HepG2 (cell line): ENCODE measurements at regions not wholly inside any gene's neighbourhood (a gene's known extent, or its start where the extent isn't known, plus 50 kb on each side); places are given as distances from the start of the nearest gene placed in this dataset.

ENCODE experiments used
- ATAC-seq: fragments of 200-7000 bp; cut with Tn5 transposase; 3 replicates; pipeline ENCODE4 v1.9.1; 2020; ENCODE audit warnings: mild to moderate bottlenecking, moderate library complexity
- BruUV-seq: library from RNA; stranded (reverse); fragments of 400-500 nt; replicated peaks from 2 replicates; lab custom pipeline; 2021; lab: Mats Ljungman, UMichigan
- CTCF ChIA-PET: fragments of 300-600 bp; formaldehyde crosslinking; extraction: SDS; loops from one replicate; lab custom pipeline; 2021; ENCODE audit warnings: low total read pairs, inconsistent platforms, low intra/inter-chr PET ratio; lab: Yijun Ruan, JAX
- POLR2A ChIA-PET: fragments of 350-600 bp; sonication (Branson Sonifier 250); formaldehyde crosslinking; loops from one replicate; lab custom pipeline; 2020; ENCODE audit warnings: antibody characterized with exemption, inconsistent platforms; lab: Yijun Ruan, JAX
- DNase-seq: peaks from one replicate; pipeline ENCODE4 v3.0.0-alpha.2; 2015; ENCODE audit warnings: low spot score
- FAIRE-seq: peaks from 3 replicates; lab custom pipeline; 2011; peaks lifted over from hg19 to GRCh38; lab: Jason Lieb, UNC
- H2AFZ ChIP-seq: one replicate; pipeline ENCODE4 v1.6.1; 2011; ENCODE audit warnings: low read length, inconsistent platforms
- H3K27ac ChIP-seq: fragments of 300-600 bp; 3 replicates; pipeline ENCODE4 v1.8.0; 2011; ENCODE audit warnings: mixed run types, mild to moderate bottlenecking, mixed read lengths, low read length, inconsistent platforms; ENCODE audit not compliant: insufficient read depth; ENCODE audit errors: extremely low read length
- H3K27me3 ChIP-seq, 2 experiments: fragments of 200-600 bp in 1 of 2; 2 replicates in 1 of 2; 3 replicates in 1 of 2; pipeline versions ENCODE4 v1.6.0 to v1.8.0; 2011; ENCODE audit warnings: low read length in 2 of 2, mild to moderate bottlenecking in 2 of 2, moderate library complexity in 2 of 2, inconsistent platforms in 1 of 2; ENCODE audit not compliant: insufficient read depth in 2 of 2, control insufficient read depth in 1 of 2
- H3K36me3 ChIP-seq, 2 experiments: fragments of 200-600 bp in 1 of 2; replicated peaks in 1 of 2; 2 replicates in 1 of 2; 3 replicates in 1 of 2; pipeline versions ENCODE4 v1.5.1 to v1.8.0; 2011; ENCODE audit warnings: low read length in 2 of 2, inconsistent platforms in 1 of 2; ENCODE audit not compliant: insufficient read depth in 2 of 2, control insufficient read depth in 1 of 2
- H3K4me1 ChIP-seq: 2 replicates; pipeline ENCODE4 v1.5.1; 2012; ENCODE audit warnings: low read length, inconsistent platforms; ENCODE audit not compliant: insufficient read depth
- H3K4me2 ChIP-seq: 2 replicates; pipeline ENCODE4 v1.6.0; 2011; ENCODE audit warnings: low read depth, low read length, inconsistent platforms
- H3K4me3 ChIP-seq, 3 experiments: fragments of 200-600 bp in 1 of 3; sonication (generic), shearing (Covaris generic) in 1 of 3; replicated peaks in 1 of 3; 2 replicates each; pipeline ENCODE4 v1.5.1; 2011 to 2016; ENCODE audit warnings: low read length in 3 of 3, inconsistent platforms in 2 of 3, low read depth in 2 of 3, mild to moderate bottlenecking in 2 of 3, control low read depth in 1 of 3, mixed read lengths in 1 of 3; ENCODE audit not compliant: insufficient read depth in 1 of 3
- H3K79me2 ChIP-seq: one replicate; pipeline ENCODE4 v1.6.1; 2011; ENCODE audit warnings: low read length, inconsistent platforms; ENCODE audit not compliant: insufficient read depth
- H3K9ac ChIP-seq: 2 replicates; pipeline ENCODE4 v1.6.0; 2011; ENCODE audit warnings: mild to moderate bottlenecking, low read depth, low read length, inconsistent platforms; ENCODE audit not compliant: insufficient read depth
- H3K9me3 ChIP-seq: 2 replicates; pipeline ENCODE4 v1.5.1; 2012; ENCODE audit warnings: mild to moderate bottlenecking, low read length
- H4K20me1 ChIP-seq: 2 replicates; pipeline ENCODE4 v1.6.0; 2011; ENCODE audit warnings: inconsistent platforms, mild to moderate bottlenecking, low read length, moderate library complexity; ENCODE audit not compliant: insufficient read depth
- GFI1 ChIP-seq: sonication (generic); formaldehyde crosslinking; IDR thresholded peaks from 2 replicates; pipeline ENCODE4 v1.5.0; 2020; ENCODE audit warnings: missing genetic modification reagents, mild to moderate bottlenecking, borderline replicate concordance
- HMGA1 ChIP-seq: sonication (generic); formaldehyde crosslinking; conservative IDR thresholded peaks from 2 replicates; pipeline ENCODE4 v1.4.0; 2020; ENCODE audit warnings: missing genetic modification reagents
- HNF1A ChIP-seq, 2 experiments: sonication (generic) in 1 of 2; formaldehyde crosslinking in 1 of 2; IDR thresholded peaks; 2 replicates each; pipeline versions ENCODE4 v1.4.0 to v1.6.1; 2016 to 2020; ENCODE audit warnings: borderline replicate concordance in 1 of 2, low read depth in 1 of 2, mild to moderate bottlenecking in 1 of 2, missing genetic modification reagents in 1 of 2
- KLF9 ChIP-seq: IDR thresholded peaks from 2 replicates; pipeline ENCODE4 v1.6.1; 2016; ENCODE audit warnings: low read depth
- NFATC3 ChIP-seq: sonication (generic); formaldehyde crosslinking; IDR thresholded peaks from 2 replicates; pipeline ENCODE4 v1.5.1; 2020; ENCODE audit warnings: mild to moderate bottlenecking, missing genetic modification reagents
- SMAD1 ChIP-seq: sonication (generic); formaldehyde crosslinking; IDR thresholded peaks from 2 replicates; pipeline ENCODE4 v1.4.0; 2020; ENCODE audit warnings: missing genetic modification reagents, low read depth, mild to moderate bottlenecking, borderline replicate concordance
- ZNF275 ChIP-seq: sonication (generic); formaldehyde crosslinking; IDR thresholded peaks from 2 replicates; pipeline ENCODE4 v1.8.0; 2022; ENCODE audit warnings: missing genetic modification reagents, mild to moderate bottlenecking, inconsistent platforms, borderline replicate concordance
- ZSCAN21 ChIP-seq: sonication (generic); formaldehyde crosslinking; IDR thresholded peaks from 2 replicates; pipeline ENCODE4 v1.8.0; 2022; ENCODE audit warnings: mild to moderate bottlenecking, missing genetic modification reagents, moderate library complexity, borderline replicate concordance
- in situ Hi-C: cut with HindIII; loops from 2 replicates; pipeline ENCODE4 v1.10.0; 2017; ENCODE audit warnings: low pct_unique_long_range_greater_than_20kb; ENCODE audit not compliant: extremely low pct_ligation_motif_present
- intact Hi-C: fragments of 100-400 bp; cut with micrococcal nuclease; formaldehyde crosslinking; loops from one replicate; pipeline ENCODE4 v1.10.0; 2022; ENCODE audit not compliant: unreplicated experiment

DNA sequence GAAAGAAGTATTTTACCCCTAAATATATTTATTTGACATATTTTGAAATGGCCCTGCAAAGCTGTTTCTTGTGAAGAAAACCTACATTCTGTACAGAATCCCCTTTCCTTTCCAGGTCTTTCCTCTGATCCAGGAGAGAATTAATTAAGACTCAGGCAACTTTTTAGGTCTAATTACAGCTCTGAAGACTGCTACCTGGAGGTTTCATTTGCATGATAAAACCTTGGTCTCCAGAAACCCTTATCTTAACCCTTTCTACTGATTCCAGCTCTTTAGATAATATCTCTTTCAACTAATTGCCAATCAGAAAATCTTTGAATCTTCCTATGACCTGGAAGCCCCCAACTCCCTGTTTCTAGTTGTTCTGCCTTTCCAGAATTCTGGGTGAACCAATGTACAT lies 224.0 kb downstream of the FAM47A start:
- Histone ChIP-seq H3K79me2 (no peaks in the 10 kb centered on the region), H3K9me3 (peaks cover 38% of the 10 kb centered on the region; the same call in 1 of the 2 replicates), H3K4me2 (no peak overlapping the region), H3K9ac (no peak overlapping the region), H4K20me1 (no peaks in the 10 kb centered on the region), H2AFZ (no peak overlapping the region), H3K27ac (no peak overlapping the region), H3K27me3 (no peaks in the 10 kb centered on the region), H3K36me3 (no peaks in the 10 kb centered on the region), H3K4me1 (no peaks in the 10 kb centered on the region), H3K4me3 (no peak overlapping the region)
- ChIA-PET POLR2A (no interaction called here), CTCF (no interaction called here)
- no TSS peak for BruUV-seq
- in situ Hi-C loops: no loop called here
- TF ChIP-seq SMAD1: no peak
- no peak for TF ChIP-seq HMGA1 (CRISPR knock-in tag)
- TF ChIP-seq NFATC3 (CRISPR knock-in tag): no peak
- no peak for TF ChIP-seq ZNF275 (CRISPR knock-in tag)
- no peak for TF ChIP-seq HNF1A (IDR thresholded peaks at IDR 0.05; ENCODE audit: low read depth)
- TF ChIP-seq HNF1A (CRISPR knock-in tag; IDR thresholded peaks at IDR 0.05; ENCODE audit: borderline replicate concordance): no peak
- TF ChIP-seq ZSCAN21 (CRISPR knock-in tag): no peak
- no peak for TF ChIP-seq GFI1
- no peak for TF ChIP-seq KLF9 (CRISPR knock-in tag)
- no peak for FAIRE-seq
- intact Hi-C loops: no loop called here
- DNase-seq: no peak
- no peak for ATAC-seq
